Neural cell (in vitro differentiated cells): ENCODE measurements at regions not wholly inside any gene's neighbourhood (a gene's known extent, or its start where the extent isn't known, plus 50 kb on each side); places are given as distances from the start of the nearest gene placed in this dataset.

Experiments used
- H2AFZ ChIP-seq: fragments of 200-600, 300-800 bp; sonication (generic), shearing (Covaris generic); 2 replicates; pipeline ENCODE4 v1.6.0; 2014; ENCODE audit warnings: low read depth, mild to moderate bottlenecking, antibody characterized with exemption, low read length, moderate library complexity
- H3F3A ChIP-seq: fragments of 200-600 bp; shearing (Covaris generic); 2 replicates; pipeline ENCODE4 v1.6.1; 2016; ENCODE audit warnings: mild to moderate bottlenecking, moderate library complexity, mixed read lengths, antibody characterized with exemption, low read length; ENCODE audit not compliant: insufficient read depth, poor library complexity, severe bottlenecking
- H3K27ac ChIP-seq: fragments of 200-600, 300-800 bp; sonication (generic), shearing (Covaris generic); 2 replicates; pipeline ENCODE4 v1.5.1; 2014; ENCODE audit warnings: mild to moderate bottlenecking, low read length, moderate library complexity
- H3K27me3 ChIP-seq: fragments of 300-800, 200-600 bp; sonication (generic), shearing (Covaris generic); 2 replicates; pipeline ENCODE4 v1.6.0; 2014; ENCODE audit warnings: mild to moderate bottlenecking, low read depth, low read length, moderate library complexity; ENCODE audit not compliant: insufficient read depth
- H3K36me3 ChIP-seq: fragments of 300-800, 200-600 bp; sonication (generic), shearing (Covaris generic); 2 replicates; pipeline ENCODE4 v1.5.1; 2014; ENCODE audit warnings: mild to moderate bottlenecking, antibody characterized with exemption, low read length, moderate library complexity; ENCODE audit not compliant: insufficient read depth
- H3K4me2 ChIP-seq: fragments of 300-800, 200-600 bp; sonication (generic), shearing (Covaris generic); 2 replicates; pipeline ENCODE4 v1.6.0; 2014; ENCODE audit warnings: mild to moderate bottlenecking, low read length
- H3K4me3 ChIP-seq: fragments of 300-800, 200-600 bp; sonication (generic), shearing (Covaris generic); 2 replicates; pipeline ENCODE4 v1.5.1; 2014; ENCODE audit warnings: mild to moderate bottlenecking, low read length, moderate library complexity
- H3K79me2 ChIP-seq: fragments of 200-600 bp; shearing (Covaris generic); replicated peaks from 2 replicates; pipeline ENCODE4 v1.6.0; 2014; ENCODE audit warnings: mild to moderate bottlenecking, low read length, moderate library complexity; ENCODE audit not compliant: insufficient read depth
- H3K9ac ChIP-seq: fragments of 300-800, 200-600 bp; sonication (generic), shearing (Covaris generic); 2 replicates; pipeline ENCODE4 v1.6.1; 2016; ENCODE audit warnings: mild to moderate bottlenecking, low read length, mixed read lengths
- H3K9me2 ChIP-seq: fragments of 200-600 bp; shearing (Covaris generic); 2 replicates; pipeline ENCODE4 v1.6.1; 2016; ENCODE audit warnings: mild to moderate bottlenecking, low read length, mixed read lengths; ENCODE audit not compliant: insufficient read depth
- H3K9me3 ChIP-seq: fragments of 200-600, 300-800 bp; sonication (generic), shearing (Covaris generic); 2 replicates; pipeline ENCODE4 v1.6.1; 2016; ENCODE audit warnings: mild to moderate bottlenecking, mixed run types, low read length, moderate library complexity, mixed read lengths
- H4K20me1 ChIP-seq: fragments of 200-600 bp; shearing (Covaris generic); 2 replicates; pipeline ENCODE4 v1.6.1; 2016; ENCODE audit warnings: mild to moderate bottlenecking, mixed run types; ENCODE audit not compliant: insufficient read depth
- CTCF ChIP-seq: fragments of 450-650 bp; IDR thresholded peaks from 2 replicates; pipeline ENCODE4 v1.5.1; 2014; ENCODE audit warnings: antibody characterized with exemption, mild to moderate bottlenecking, moderate library complexity; ENCODE audit not compliant: poor library complexity, severe bottlenecking
- EP300 ChIP-seq: fragments of 450-650 bp; conservative IDR thresholded peaks from 2 replicates; pipeline ENCODE4 v1.6.1; 2014; ENCODE audit warnings: antibody characterized with exemption, mild to moderate bottlenecking, moderate library complexity; ENCODE audit not compliant: poor library complexity, severe bottlenecking
- EZH2 ChIP-seq: fragments of 200-600, 300-800 bp; shearing (Covaris generic), sonication (generic); IDR thresholded peaks from 2 replicates; pipeline ENCODE4 v1.6.1; 2014; ENCODE audit warnings: antibody characterized with exemption, low read length, borderline replicate concordance, mild to moderate bottlenecking; ENCODE audit not compliant: insufficient read depth, poor library complexity, severe bottlenecking
- MXI1 ChIP-seq: fragments of 450-650 bp; conservative IDR thresholded peaks from 2 replicates; pipeline ENCODE4 v1.6.1; 2014; ENCODE audit warnings: antibody characterized with exemption, mild to moderate bottlenecking; ENCODE audit not compliant: poor library complexity, severe bottlenecking
- POLR2AphosphoS5 ChIP-seq: IDR thresholded peaks from 2 replicates; pipeline ENCODE4 v1.6.1; 2012
- RAD21 ChIP-seq: fragments of 450-650 bp; conservative IDR thresholded peaks from 2 replicates; pipeline ENCODE4 v1.6.1; 2014; ENCODE audit warnings: antibody characterized with exemption, mild to moderate bottlenecking, moderate library complexity
- REST ChIP-seq: IDR thresholded peaks from 2 replicates; pipeline ENCODE4 v1.6.1; 2012; ENCODE audit warnings: borderline replicate concordance
- SMC3 ChIP-seq: fragments of 450-650 bp; conservative IDR thresholded peaks from 2 replicates; pipeline ENCODE4 v1.6.1; 2014; ENCODE audit warnings: antibody characterized with exemption, mild to moderate bottlenecking, moderate library complexity; ENCODE audit not compliant: poor library complexity
- TAF1 ChIP-seq: IDR thresholded peaks from 2 replicates; pipeline ENCODE4 v1.6.1; 2012; ENCODE audit warnings: low read depth

GRCh38 chr4:17325098-17325497 lies 186.8 kb downstream of the QDPR start:
- Histone ChIP-seq H3F3A (no peaks in the 10 kb centered on the region), H3K79me2 (no peaks in the 10 kb centered on the region), H3K36me3 (no peaks in the 10 kb centered on the region), H3K4me3 (no peak overlapping the region), H4K20me1 (no peaks in the 10 kb centered on the region), H3K9ac (no peak overlapping the region), H3K9me2 (no peaks in the 10 kb centered on the region), H2AFZ (no peak overlapping the region), H3K27ac (no peak overlapping the region), H3K9me3 (no peaks in the 10 kb centered on the region), H3K27me3 (no peaks in the 10 kb centered on the region), H3K4me2 (no peak overlapping the region)
- no peak for TF ChIP-seq EZH2
- no peak for TF ChIP-seq TAF1
- no peak for TF ChIP-seq RAD21
- no peak for TF ChIP-seq POLR2AphosphoS5
- TF ChIP-seq CTCF: no peak
- TF ChIP-seq MXI1: no peak
- TF ChIP-seq SMC3: no peak
- no peak for TF ChIP-seq EP300
- TF ChIP-seq REST: no peak

DNA sequence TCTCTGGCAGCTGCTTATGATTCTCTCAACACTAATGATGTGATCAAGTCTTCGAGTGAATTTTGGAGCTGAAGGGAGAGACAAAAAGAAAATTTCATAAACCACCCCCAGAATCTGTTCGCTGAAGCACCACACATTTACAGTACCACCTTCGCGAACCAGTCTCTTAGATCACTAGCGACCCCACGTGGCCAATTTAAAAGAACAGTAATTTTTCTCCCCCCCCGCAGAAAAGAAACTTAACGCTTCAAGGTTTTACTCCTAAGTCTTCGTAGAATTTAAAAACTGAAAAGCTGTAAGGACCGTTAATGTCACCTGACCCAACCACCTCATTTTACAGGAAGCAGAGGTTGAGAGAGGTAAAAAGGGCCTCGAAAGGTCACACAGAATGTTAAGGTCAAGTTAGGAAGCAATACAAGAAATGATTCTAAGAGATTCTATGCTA lies 187.5 kb downstream of the QDPR start:
- Histone ChIP-seq H2AFZ (no peak overlapping the region), H3K79me2 (no peaks in the 10 kb centered on the region), H3K4me3 (no peak overlapping the region), H3K27ac (peak overlapping the region; percentile 19), H3K9me2 (no peaks in the 10 kb centered on the region), H3K36me3 (no peaks in the 10 kb centered on the region), H3K9me3 (no peaks in the 10 kb centered on the region), H4K20me1 (no peaks in the 10 kb centered on the region), H3K9ac (peak overlapping the region; percentile 24), H3K27me3 (no peaks in the 10 kb centered on the region), H3F3A (no peaks in the 10 kb centered on the region), H3K4me2 (no peak overlapping the region)
- TF ChIP-seq RAD21: peak; percentile 86
- TF ChIP-seq POLR2AphosphoS5: no peak
- TF ChIP-seq CTCF: peak; percentile 82
- peak; percentile 86 for TF ChIP-seq SMC3
